ENCODE measurements at regions not wholly inside any gene's neighbourhood (a gene's known extent, or its start where the extent isn't known, plus 50 kb on each side); places are given as distances from the start of the nearest gene placed in this dataset.

- Mint-ChIP-seq H3K9me3 (peaks cover 16% of the 10 kb centered on the region), H3K27me3 (ENCODE audit: low read depth) (peaks cover 37% of the 10 kb centered on the region), H3K36me3 (ENCODE audit: low read depth) (no peaks in the 10 kb centered on the region), H3K4me1 (no peaks in the 10 kb centered on the region), H3K4me3 (no peak overlapping the region), H3K27ac (no peak overlapping the region)
- TF ChIP-seq CTCF (IDR thresholded peaks at IDR 0.05; ENCODE audit: unreplicated experiment in 3 of 3) = no peak
Measured at GRCh38 chr22:49613108-49613507, 214.6 kb downstream of the BRD1 start.

- Mint-ChIP-seq H3K27me3 (ENCODE audit: low read depth) (peaks cover 41% of the 10 kb centered on the region), H3K36me3 (ENCODE audit: low read depth) (no peaks in the 10 kb centered on the region), H3K4me1 (no peaks in the 10 kb centered on the region), H3K9me3 (peaks cover 26% of the 10 kb centered on the region), H3K4me3 (no peak overlapping the region), H3K27ac (no peak overlapping the region)
- no peak for TF ChIP-seq CTCF (IDR thresholded peaks at IDR 0.05; ENCODE audit: unreplicated experiment in 3 of 3)
Measured at GRCh38 chr22:49609207-49609876, 218.3 kb downstream of the BRD1 start.

GRCh38 chr22:49608660-49609059, 219.0 kb downstream of the BRD1 start:
- no peak for TF ChIP-seq CTCF (IDR thresholded peaks at IDR 0.05; ENCODE audit: unreplicated experiment in 3 of 3)
- H3K27me3 Mint-ChIP-seq (ENCODE audit: low read depth) = peaks cover 35% of the 10 kb centered on the region
- H3K9me3 Mint-ChIP-seq = peaks cover 27% of the 10 kb centered on the region
- no peaks in the 10 kb centered on the region for H3K4me1 Mint-ChIP-seq
- H3K36me3 Mint-ChIP-seq (ENCODE audit: low read depth) = no peaks in the 10 kb centered on the region
- H3K4me3 Mint-ChIP-seq = no peak overlapping the region
- no peak overlapping the region for H3K27ac Mint-ChIP-seq

GRCh38 chr22:49608228-49608627, 219.4 kb downstream of the BRD1 start:
- no peak overlapping the region for H3K4me3 Mint-ChIP-seq

GRCh38 chr22:49607821-49608220, 219.9 kb downstream of the BRD1 start:
- Mint-ChIP-seq H3K9me3 (peaks cover 21% of the 10 kb centered on the region), H3K4me1 (no peaks in the 10 kb centered on the region), H3K27me3 (ENCODE audit: low read depth) (peaks cover 32% of the 10 kb centered on the region), H3K4me3 (no peak overlapping the region), H3K27ac (no peak overlapping the region), H3K36me3 (ENCODE audit: low read depth) (no peaks in the 10 kb centered on the region)
- no peak for TF ChIP-seq CTCF (IDR thresholded peaks at IDR 0.05; ENCODE audit: unreplicated experiment in 3 of 3)

More at GRCh38 chr22:49608228-49608627, 219.4 kb downstream of the BRD1 start:
- no peaks in the 10 kb centered on the region for H3K4me1 Mint-ChIP-seq
- no peaks in the 10 kb centered on the region for H3K36me3 Mint-ChIP-seq (ENCODE audit: low read depth)
- H3K27me3 Mint-ChIP-seq (ENCODE audit: low read depth) = peaks cover 36% of the 10 kb centered on the region
- no peak for TF ChIP-seq CTCF (IDR thresholded peaks at IDR 0.05; ENCODE audit: unreplicated experiment in 3 of 3)
- H3K9me3 Mint-ChIP-seq = peaks cover 25% of the 10 kb centered on the region
- H3K27ac Mint-ChIP-seq = no peak overlapping the region

Measured in nephron (organoid).